Bronchial epithelial cell (primary cell): ENCODE measurements at regions not wholly inside any gene's neighbourhood (a gene's known extent, or its start where the extent isn't known, plus 50 kb on each side); places are given as distances from the start of the nearest gene placed in this dataset.

Experiments used
- DNase-seq: peaks from one replicate; pipeline ENCODE4 v3.0.0-alpha.2; 2010; ENCODE audit warnings: low read depth
- FAIRE-seq: peaks from 2 replicates; lab custom pipeline; 2011; peaks lifted over from hg19 to GRCh38; lab: Jason Lieb, UNC
- H3K27me3 ChIP-seq: 2 replicates; pipeline ENCODE4 v1.5.1; 2011; ENCODE audit warnings: low read length; ENCODE audit not compliant: control insufficient read depth, insufficient read depth
- H3K36me3 ChIP-seq: 2 replicates; pipeline ENCODE4 v1.5.1; 2011; ENCODE audit warnings: low read length; ENCODE audit not compliant: control insufficient read depth, insufficient read depth
- H3K4me3 ChIP-seq: 2 replicates; pipeline ENCODE4 v1.5.1; 2011; ENCODE audit warnings: mild to moderate bottlenecking, low read depth, low read length, control low read depth
- TF ChIP-seq, protein P1 (sequence below): IDR thresholded peaks from 2 replicates; pipeline ENCODE4 v1.5.1; 2011; ENCODE audit warnings: mild to moderate bottlenecking, moderate library complexity, low read length, control low read depth, inconsistent platforms; ENCODE audit not compliant: insufficient read depth, severe bottlenecking

DNA sequence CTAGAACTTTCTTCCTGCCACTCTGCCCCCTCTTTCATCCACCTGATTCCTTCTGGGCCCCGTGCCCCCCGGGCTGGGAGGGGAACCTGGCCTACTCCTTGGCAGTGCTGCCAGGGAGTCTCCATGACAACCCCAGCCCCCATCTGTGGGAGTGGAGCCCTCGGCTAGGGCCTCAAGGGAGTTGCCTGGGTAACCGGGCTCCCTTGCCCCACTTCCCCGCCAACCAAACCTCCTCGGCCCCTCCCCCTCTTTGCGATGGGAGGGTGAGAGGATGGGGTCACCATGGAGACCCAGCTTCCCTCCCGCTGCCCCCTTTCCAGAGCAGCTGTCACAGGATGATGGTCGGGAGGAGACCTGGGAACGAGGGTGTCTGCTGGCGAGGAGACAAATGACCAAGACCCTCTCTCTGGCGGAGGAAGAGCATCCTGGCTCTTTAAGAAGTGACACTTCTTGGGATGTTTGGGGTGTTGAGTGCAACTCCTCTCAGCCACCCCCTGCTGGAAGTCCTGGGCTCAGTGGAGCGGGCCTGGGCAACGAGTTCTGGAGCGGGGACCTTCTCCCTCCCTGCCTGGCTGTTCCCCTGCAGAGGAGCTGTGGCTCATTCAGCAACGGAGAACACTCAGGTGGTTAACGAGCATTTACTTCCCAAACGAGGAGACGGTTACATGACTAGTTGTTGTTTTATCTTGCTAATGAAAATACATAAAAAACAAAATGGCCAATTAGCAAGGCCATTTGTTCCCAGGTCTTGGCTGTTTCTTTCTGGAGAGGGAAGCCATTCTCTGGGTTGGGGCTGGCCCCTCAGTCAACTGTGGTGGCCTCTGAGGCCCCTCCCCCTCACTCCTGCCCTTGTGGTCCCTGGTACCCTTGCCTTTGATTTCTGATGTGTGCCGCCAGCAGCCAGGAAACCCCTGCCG lies 82.8 kb downstream of the UBIAD1 start:
- H3K4me3 ChIP-seq, result no peak overlapping the region
- H3K27me3 ChIP-seq, result peaks cover 11% of the 10 kb centered on the region
- TF ChIP-seq, protein P1, sequence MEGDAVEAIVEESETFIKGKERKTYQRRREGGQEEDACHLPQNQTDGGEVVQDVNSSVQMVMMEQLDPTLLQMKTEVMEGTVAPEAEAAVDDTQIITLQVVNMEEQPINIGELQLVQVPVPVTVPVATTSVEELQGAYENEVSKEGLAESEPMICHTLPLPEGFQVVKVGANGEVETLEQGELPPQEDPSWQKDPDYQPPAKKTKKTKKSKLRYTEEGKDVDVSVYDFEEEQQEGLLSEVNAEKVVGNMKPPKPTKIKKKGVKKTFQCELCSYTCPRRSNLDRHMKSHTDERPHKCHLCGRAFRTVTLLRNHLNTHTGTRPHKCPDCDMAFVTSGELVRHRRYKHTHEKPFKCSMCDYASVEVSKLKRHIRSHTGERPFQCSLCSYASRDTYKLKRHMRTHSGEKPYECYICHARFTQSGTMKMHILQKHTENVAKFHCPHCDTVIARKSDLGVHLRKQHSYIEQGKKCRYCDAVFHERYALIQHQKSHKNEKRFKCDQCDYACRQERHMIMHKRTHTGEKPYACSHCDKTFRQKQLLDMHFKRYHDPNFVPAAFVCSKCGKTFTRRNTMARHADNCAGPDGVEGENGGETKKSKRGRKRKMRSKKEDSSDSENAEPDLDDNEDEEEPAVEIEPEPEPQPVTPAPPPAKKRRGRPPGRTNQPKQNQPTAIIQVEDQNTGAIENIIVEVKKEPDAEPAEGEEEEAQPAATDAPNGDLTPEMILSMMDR, result no peak
- H3K36me3 ChIP-seq, result no peaks in the 10 kb centered on the region
- DNase-seq (no peak), FAIRE-seq (no peak)

DNA sequence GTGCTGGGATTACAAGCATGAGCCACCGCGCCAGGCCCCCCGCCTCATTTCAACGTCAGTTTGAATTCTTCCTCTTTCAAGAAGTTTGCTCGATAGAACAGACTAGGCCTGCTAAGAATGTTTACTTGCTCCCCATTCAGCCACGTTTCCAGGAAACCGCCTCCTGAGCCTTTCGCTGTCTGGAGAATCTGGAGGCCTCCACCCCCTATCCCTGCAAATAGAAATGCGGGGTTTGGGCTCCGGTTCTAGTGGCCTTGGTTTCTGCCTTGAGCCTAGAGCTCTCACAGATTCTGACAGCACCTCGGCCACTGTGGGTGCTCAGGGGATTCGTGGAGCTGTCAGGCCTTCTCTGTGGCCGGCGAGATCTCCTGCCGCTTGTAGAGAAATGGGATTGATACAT lies 84.3 kb downstream of the UBIAD1 start:
- peaks cover 11% of the 10 kb centered on the region for H3K27me3 ChIP-seq
- TF ChIP-seq, protein P1, result no peak
- FAIRE-seq, result no peak

DNA sequence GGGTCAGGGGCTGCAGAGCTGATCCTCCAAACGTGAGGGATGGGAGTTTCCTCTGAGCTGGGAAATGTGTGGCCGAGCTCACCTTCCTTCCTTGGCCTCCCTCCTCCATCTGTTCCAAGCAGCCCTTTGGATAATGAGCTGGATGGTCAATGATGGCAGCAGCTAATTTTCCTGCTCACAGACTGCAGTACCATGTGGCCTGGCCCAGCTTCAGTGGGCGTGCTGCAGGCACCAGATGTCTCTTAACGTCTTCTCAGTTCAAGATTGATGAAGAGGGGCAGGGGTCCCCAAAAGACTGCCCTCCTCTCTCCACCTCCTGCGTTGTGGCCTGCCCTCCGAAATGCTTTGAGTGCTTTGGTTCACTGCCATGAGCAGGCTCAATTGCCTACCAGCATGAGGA lies 86.0 kb downstream of the UBIAD1 start:
- H3K4me3 ChIP-seq, result no peak overlapping the region
- DNase-seq, result no peak
- TF ChIP-seq, protein P1, result no peak
- H3K36me3 ChIP-seq, result no peaks in the 10 kb centered on the region
- peaks cover 11% of the 10 kb centered on the region for H3K27me3 ChIP-seq
- FAIRE-seq, result no peak

More for the DNA sequence above, 84.3 kb downstream of the UBIAD1 start:
- DNase-seq, result no peak
- Histone ChIP-seq H3K4me3 (no peak overlapping the region), H3K36me3 (no peaks in the 10 kb centered on the region)

- Histone ChIP-seq H3K27me3 (no peaks in the 10 kb centered on the region), H3K36me3 (no peaks in the 10 kb centered on the region), H3K4me3 (no peak overlapping the region)
- FAIRE-seq (no peak), DNase-seq (no peak)
- TF ChIP-seq, protein P1, result no peak
Observed at GRCh38 chr1:11362547-11363021, 89.6 kb downstream of the UBIAD1 start.

GRCh38 chr1:11364170-11364569 lies 91.2 kb downstream of the UBIAD1 start:
- no peak for DNase-seq
- FAIRE-seq, result no peak

More at GRCh38 chr1:11364170-11364569, 91.2 kb downstream of the UBIAD1 start:
- no peaks in the 10 kb centered on the region for H3K27me3 ChIP-seq
- TF ChIP-seq, protein P1, result peak; percentile 35
- H3K36me3 ChIP-seq, result no peaks in the 10 kb centered on the region
- H3K4me3 ChIP-seq, result no peak overlapping the region
